Glutamatergic neuron (in vitro differentiated cells): ENCODE measurements at regions not wholly inside any gene's neighbourhood (a gene's known extent, or its start where the extent isn't known, plus 50 kb on each side); places are given as distances from the start of the nearest gene placed in this dataset.

Experiments used
- DNase-seq: peaks from one replicate; pipeline ENCODE4 v3.0.0; 2022
- H3K27ac Mint-ChIP-seq: one replicate; pipeline ENCODE4 v1.8.0; 2020; ENCODE audit warnings: mild to moderate bottlenecking, mixed read lengths, inconsistent platforms; ENCODE audit not compliant: unreplicated experiment
- H3K27me3 Mint-ChIP-seq: one replicate; pipeline ENCODE4 v1.8.0; 2020; ENCODE audit warnings: mild to moderate bottlenecking, moderate library complexity, mixed read lengths, inconsistent platforms; ENCODE audit not compliant: unreplicated experiment
- H3K36me3 Mint-ChIP-seq: one replicate; pipeline ENCODE4 v1.8.0; 2020; ENCODE audit warnings: mild to moderate bottlenecking, mixed read lengths, inconsistent platforms; ENCODE audit not compliant: unreplicated experiment
- H3K4me1 Mint-ChIP-seq: one replicate; pipeline ENCODE4 v1.8.0; 2020; ENCODE audit warnings: mild to moderate bottlenecking, low read depth, mixed read lengths, inconsistent platforms; ENCODE audit not compliant: unreplicated experiment
- H3K4me3 Mint-ChIP-seq: one replicate; pipeline ENCODE4 v1.8.0; 2020; ENCODE audit warnings: mild to moderate bottlenecking, mixed read lengths, inconsistent platforms; ENCODE audit not compliant: unreplicated experiment
- H3K9me3 Mint-ChIP-seq: one replicate; pipeline ENCODE4 v1.8.0; 2020; ENCODE audit warnings: mild to moderate bottlenecking, moderate library complexity, mixed read lengths, inconsistent platforms; ENCODE audit not compliant: unreplicated experiment
- TF ChIP-seq, protein P1 (sequence below): fragments of 200-600 bp; sonication (generic); IDR thresholded peaks from one replicate; pipeline ENCODE4 v1.5.0; 2021; ENCODE audit not compliant: partially characterized antibody, unreplicated experiment

DNA sequence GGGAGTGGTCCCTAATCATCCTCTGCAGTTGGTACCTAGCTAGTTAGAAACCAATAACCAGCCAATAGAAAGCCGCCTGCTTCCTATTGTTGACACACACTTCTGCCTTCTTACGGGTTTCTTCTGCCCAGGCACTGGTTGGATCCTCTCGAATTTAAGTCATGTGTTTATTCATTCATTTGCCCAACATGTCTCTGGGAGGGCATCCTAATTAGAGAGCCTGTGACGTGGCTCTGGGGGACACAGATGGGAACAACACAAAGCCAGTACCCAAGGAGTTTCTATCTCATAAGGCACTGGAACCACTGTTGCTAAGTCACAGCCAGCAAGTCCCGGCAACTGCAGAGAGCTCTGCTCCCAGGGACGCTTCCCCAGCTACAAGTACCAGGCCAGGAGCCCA lies 300.7 kb upstream of the TNRC6C start:
- Mint-ChIP-seq H3K4me1 (peaks cover 16% of the 10 kb centered on the region), H3K4me3 (no peak overlapping the region), H3K27me3 (peaks cover 9% of the 10 kb centered on the region), H3K27ac (peak overlapping the region; percentile 96), H3K36me3 (peaks cover 16% of the 10 kb centered on the region), H3K9me3 (peaks cover 16% of the 10 kb centered on the region)
- TF ChIP-seq, protein P1, sequence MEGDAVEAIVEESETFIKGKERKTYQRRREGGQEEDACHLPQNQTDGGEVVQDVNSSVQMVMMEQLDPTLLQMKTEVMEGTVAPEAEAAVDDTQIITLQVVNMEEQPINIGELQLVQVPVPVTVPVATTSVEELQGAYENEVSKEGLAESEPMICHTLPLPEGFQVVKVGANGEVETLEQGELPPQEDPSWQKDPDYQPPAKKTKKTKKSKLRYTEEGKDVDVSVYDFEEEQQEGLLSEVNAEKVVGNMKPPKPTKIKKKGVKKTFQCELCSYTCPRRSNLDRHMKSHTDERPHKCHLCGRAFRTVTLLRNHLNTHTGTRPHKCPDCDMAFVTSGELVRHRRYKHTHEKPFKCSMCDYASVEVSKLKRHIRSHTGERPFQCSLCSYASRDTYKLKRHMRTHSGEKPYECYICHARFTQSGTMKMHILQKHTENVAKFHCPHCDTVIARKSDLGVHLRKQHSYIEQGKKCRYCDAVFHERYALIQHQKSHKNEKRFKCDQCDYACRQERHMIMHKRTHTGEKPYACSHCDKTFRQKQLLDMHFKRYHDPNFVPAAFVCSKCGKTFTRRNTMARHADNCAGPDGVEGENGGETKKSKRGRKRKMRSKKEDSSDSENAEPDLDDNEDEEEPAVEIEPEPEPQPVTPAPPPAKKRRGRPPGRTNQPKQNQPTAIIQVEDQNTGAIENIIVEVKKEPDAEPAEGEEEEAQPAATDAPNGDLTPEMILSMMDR = no peak
- no peak for DNase-seq

DNA sequence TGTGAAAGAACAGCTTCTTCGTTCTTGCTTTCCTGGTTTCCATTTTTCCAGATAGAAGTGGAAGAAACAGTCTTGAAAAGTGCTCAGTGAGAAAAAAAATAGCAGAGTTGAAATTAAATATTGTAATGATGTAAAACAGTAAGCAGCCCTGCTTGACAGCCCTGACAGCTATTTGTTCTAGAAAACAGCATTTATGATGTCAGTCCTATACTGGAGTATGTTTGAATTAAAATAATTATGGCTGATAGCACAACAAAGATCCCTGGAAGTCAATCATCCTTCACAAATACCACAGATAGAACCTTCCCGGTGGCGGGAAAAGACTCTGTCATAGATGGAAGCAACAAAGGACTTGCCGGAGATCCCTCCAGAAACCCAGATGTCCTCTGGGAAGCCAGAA lies 298.0 kb upstream of the TNRC6C start:
- TF ChIP-seq, protein P1 = no peak
- peaks cover 23% of the 10 kb centered on the region for H3K36me3 Mint-ChIP-seq
- peaks cover 13% of the 10 kb centered on the region for H3K4me1 Mint-ChIP-seq

DNA sequence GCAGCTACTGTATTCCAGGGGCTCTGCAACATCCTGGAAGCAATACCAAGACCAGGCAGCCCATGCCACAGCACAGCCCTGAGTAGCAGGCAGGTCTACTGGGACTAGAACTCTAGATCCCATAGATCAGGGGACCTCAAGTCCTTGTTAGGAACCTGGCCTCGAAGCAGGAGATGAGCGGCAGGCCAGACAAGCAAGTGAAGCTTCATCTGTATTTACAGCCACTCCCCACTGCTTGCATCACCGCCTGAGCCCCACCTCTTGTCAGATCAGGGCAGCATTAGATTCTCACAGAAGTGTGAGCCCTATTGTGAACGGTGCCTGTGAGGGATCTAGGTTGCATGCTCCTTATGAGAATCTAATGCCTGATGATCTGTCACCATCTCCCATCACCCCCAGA lies 295.7 kb upstream of the TNRC6C start:
- TF ChIP-seq, protein P1 = no peak
- Mint-ChIP-seq H3K9me3 (peaks cover 20% of the 10 kb centered on the region), H3K27me3 (peaks cover 2% of the 10 kb centered on the region), H3K27ac (no peak overlapping the region), H3K4me3 (no peak overlapping the region), H3K36me3 (peaks cover 33% of the 10 kb centered on the region), H3K4me1 (peaks cover 10% of the 10 kb centered on the region)
- no peak for DNase-seq

More for the DNA sequence above, 298.0 kb upstream of the TNRC6C start:
- no peak overlapping the region for H3K4me3 Mint-ChIP-seq
- H3K27me3 Mint-ChIP-seq = peaks cover 9% of the 10 kb centered on the region
- no peak for DNase-seq
- H3K27ac Mint-ChIP-seq = no peak overlapping the region
- H3K9me3 Mint-ChIP-seq = peaks cover 28% of the 10 kb centered on the region

DNA sequence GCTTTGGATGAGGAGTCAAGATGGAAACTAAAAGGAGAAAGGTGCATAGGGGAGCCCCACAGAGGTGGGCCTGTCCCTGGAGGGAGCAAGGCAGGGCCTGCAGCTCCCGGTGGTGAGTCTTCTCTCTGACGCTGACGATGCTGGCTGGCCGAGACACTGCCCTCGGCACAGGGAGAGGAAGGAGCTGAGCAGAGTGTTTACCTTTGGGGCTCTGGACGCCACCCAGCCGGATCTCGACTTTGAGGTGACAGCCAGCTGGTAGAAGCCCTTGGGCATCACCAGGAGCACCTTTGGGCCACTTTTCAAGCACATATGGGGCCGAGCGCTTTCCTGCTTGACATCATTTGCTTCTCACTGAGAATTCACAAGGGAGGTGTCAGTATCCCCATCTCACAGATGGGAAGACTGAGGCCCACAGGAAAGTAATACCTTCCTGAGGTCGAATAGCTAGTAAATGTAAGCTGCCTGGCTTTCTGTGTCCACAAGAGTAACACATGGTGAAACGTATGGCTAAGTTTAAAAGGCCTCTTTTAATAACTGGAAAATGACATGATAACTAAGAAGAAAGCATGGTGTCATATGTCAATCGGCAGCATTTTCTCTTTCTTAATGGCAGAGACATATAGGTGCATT lies 294.3 kb upstream of the TNRC6C start:
- H3K4me3 Mint-ChIP-seq = no peak overlapping the region
- H3K27me3 Mint-ChIP-seq = peaks cover 2% of the 10 kb centered on the region
- H3K36me3 Mint-ChIP-seq = peaks cover 38% of the 10 kb centered on the region

DNA sequence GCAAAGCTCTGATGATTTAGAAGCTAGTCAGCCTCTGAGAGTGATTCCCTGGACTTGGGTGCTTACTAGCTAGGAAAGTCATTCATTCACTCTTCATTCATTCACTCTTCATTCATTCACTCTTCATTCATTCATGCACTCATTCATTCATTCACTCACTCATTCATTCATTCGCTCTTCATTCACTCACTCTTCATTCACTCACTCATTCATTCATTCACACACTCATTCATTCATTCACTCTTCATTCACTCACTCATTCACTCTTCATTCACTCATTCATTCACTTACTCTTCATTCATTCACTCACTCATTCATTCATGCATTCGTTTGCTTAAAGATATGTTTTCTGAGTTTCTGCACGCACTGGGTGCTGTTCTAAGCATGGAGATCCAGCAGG lies 292.7 kb upstream of the TNRC6C start:
- Mint-ChIP-seq H3K27ac (peak overlapping the region; percentile 49), H3K27me3 (peaks cover 2% of the 10 kb centered on the region), H3K36me3 (peaks cover 43% of the 10 kb centered on the region), H3K9me3 (peaks cover 28% of the 10 kb centered on the region), H3K4me1 (peaks cover 10% of the 10 kb centered on the region), H3K4me3 (peak overlapping the region; percentile 1)
- TF ChIP-seq, protein P1 = no peak
- no peak for DNase-seq

More for the DNA sequence above, 294.3 kb upstream of the TNRC6C start:
- Mint-ChIP-seq H3K9me3 (peaks cover 26% of the 10 kb centered on the region), H3K27ac (no peak overlapping the region), H3K4me1 (peaks cover 10% of the 10 kb centered on the region)
- DNase-seq = no peak
- TF ChIP-seq, protein P1 = no peak
